Pons (tissue), 1 donor: ENCODE measurements at regions not wholly inside any gene's neighbourhood (a gene's known extent, or its start where the extent isn't known, plus 50 kb on each side); places are given as distances from the start of the nearest gene placed in this dataset.

Experiments used
- DNase-seq: peaks from one replicate; pipeline ENCODE4 v3.0.0-alpha.2; 2016; ENCODE audit warnings: low spot score

- no peak for DNase-seq
Observed at GRCh38 chr5:74376187-74376586, 264.3 kb downstream of the ENC1 start.

GRCh38 chr5:74375271-74375670 lies 265.3 kb downstream of the ENC1 start:
- DNase-seq: no peak

- DNase-seq: no peak
Observed at GRCh38 chr5:74374656-74375055, 265.9 kb downstream of the ENC1 start.

GRCh38 chr5:74373076-74373475 lies 267.5 kb downstream of the ENC1 start:
- DNase-seq: no peak

- no peak for DNase-seq
Observed at GRCh38 chr5:74372502-74373064, 267.9 kb downstream of the ENC1 start.

- no peak for DNase-seq
Observed at GRCh38 chr5:74372051-74372450, 268.5 kb downstream of the ENC1 start.

DNA sequence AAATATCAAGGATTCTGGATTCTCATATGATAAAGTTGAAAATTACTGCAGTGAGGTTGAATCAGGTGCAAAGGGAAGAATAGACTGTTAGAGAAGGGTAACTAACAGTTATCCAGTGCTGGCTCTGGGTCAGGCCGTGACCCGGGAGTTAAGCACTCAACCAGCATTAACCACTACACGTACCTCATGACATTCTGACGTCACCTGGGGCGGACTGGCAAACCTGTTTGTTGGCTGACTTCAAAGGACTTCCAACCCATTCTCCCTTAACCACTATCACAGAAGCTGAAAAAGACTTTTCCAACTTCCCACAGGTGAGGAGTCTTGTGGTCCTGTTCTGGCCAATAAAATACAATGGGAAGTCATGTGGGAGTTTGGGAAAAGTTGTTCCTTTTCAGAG lies 268.9 kb downstream of the ENC1 start:
- DNase-seq: no peak

- DNase-seq: no peak
Observed at GRCh38 chr5:74370168-74370567, 270.4 kb downstream of the ENC1 start.

- DNase-seq: no peak
Observed at GRCh38 chr5:74369173-74369572, 271.4 kb downstream of the ENC1 start.

DNA sequence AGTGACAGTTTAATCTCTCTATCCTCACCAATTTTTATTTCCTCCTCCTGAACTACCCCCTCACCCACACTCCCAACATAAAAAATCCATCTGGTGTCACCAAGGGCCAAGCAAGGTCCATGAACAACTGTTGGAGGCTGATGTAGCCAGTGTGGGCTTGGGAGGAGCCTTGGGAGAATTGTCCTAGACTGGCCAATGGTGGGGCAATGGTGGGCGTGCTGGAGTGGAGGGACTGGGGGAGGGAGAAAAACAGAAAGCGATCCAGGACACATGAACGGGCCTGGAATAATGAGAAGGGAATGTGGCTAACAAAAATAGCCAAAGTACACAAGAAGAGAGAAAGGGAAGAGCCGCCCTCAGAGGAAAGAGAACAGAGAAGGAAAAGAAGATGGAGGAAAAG lies 272.6 kb downstream of the ENC1 start:
- DNase-seq: no peak

DNA sequence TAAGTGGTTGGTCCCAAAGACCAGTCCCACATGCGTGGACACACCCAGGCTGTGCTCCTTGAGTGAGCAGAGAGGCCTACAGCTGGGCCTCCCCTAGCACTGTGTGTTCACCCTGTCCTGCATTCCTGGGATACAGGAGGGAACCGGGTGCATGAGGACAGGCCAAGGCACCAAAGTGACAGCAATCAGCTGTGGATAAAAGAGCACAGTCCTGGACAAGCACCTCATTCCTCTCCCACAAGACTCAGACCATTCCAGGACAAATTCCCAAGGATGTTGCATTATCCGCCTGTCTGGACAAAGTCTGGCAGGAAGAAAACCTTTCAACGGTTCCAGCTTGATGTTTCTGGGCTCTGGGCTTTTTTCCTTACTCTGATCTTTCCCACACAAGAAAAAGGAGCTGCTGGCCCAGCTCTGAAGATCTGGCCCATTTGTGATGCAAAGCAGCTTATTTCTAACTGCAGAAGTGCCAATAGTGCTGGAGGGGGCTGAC lies 273.2 kb downstream of the ENC1 start:
- DNase-seq: no peak

- no peak for DNase-seq
Observed at GRCh38 chr5:74365723-74366122, 274.8 kb downstream of the ENC1 start.

GRCh38 chr5:74364507-74364906 lies 276.0 kb downstream of the ENC1 start:
- DNase-seq: no peak

DNA sequence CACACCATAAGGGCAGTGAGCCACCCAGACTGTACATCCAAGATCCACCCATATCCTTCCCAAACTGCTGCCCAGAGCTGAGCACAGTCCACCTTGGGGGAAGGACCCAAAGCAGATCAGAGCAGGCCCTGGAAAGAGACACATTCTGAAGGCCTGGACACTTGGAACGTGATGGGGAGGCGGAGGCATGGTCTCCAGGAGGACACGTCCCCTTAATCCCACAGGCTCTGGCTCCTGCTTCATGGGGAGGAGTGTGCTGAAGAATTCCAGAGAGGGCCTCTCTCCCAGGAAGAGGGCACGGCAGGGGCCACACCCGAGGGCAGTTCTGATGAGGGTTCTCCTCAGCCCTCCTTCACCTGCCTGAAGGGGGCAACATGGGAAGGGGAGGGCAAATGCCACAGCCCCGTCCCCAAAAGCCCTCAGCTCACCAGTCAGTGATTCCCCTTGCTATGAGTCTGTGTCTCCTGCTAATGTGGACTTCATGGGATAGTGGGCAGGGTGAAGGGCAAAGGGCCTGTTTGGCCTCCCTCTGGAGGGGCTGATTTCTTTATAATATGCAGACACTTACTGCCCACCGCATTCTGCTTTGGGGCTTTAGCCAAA lies 276.8 kb downstream of the ENC1 start:
- no peak for DNase-seq

DNA sequence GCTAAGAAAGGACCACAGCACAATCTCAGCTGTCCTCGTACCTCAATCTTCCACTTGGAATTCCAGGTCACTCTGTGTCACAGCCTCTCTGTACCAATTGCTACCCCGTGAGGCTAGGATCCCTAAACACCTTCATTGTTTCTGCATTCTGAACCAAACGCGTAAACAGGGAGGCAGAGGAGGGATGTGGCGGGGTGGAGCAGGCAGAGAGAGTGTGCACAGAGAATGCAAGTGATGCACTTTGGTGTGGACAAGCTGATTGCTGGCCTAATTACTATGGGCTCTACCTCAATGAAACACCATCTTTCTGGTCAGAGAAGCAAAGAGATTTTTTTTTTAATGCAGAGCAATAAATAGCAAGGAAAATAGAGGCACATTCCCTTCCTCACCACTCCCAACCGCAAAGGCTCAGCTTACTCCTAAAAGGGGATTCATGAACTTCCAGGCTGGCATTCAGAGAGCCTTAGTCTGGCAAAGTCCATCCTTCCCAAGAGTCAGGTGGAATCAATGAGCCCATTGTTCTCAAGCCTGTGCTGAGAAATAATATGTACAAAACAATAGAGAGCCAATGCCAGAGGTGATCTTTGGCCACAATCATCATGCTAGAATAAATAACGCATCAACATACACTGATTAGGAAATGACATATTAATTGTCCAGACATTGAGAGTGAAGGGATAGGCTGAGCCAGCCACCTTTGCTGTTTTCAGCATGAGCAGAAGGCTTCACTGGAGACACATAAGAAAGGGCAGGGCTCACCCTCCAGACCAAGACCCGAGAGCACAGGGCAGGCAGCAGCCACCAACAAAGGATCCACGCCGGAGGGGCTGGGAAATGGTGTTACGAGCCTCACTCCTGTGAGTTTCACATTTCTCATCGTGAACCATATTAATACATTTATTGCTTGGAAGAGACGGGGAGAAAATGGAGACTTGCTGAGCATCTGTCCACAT lies 278.8 kb downstream of the ENC1 start:
- no peak for DNase-seq

DNA sequence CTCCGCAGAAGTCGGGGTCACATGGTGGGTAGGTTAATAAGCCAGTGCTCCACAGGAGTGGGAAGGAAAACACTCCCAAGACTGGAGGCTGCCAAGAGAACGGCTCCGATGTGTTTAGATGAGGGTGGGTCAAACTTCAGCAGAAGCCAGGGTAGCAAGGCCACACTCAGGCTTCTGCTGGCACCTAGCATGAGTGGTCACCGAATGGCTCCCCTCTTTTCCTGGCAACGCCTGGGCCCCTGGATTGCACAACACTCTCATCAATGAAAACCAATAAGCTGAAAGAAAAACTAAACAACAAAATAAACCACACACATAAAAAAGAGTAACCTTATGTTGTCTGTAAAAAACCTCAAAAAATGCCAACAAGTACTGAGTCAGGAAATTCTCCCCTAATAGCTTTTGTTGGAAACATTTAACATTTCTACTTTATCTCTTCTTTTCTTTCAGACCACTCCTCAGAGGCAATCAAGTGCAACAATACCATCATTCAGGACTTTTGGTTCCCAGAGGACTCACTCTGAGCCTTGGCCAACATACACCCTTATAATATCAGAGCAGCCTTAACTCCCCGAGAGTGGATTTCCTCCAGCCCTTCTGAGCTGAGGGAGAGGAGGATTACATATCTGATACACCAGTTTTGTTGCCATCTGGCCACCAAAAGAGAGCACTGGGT lies 279.9 kb downstream of the ENC1 start:
- DNase-seq: no peak

DNA sequence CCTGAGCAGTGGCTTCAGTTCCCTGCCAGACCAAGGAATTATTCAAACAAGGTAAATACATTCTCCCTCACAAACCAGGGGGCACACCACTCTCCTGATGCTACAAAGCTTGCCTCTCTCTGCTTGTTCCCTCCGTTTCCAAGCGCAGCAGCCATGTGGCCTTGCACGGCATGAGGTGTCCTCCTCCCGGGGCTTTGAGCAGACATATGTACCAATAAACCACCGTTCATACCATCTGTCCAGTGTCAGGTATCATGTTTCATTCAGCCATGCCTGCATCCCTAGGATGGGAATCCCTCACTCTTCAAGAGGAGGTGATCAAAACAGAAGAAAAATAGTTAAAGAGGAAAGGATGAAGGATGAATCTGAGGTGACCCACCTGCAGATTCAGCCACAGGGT lies 282.7 kb downstream of the ENC1 start:
- no peak for DNase-seq

- no peak for DNase-seq
Observed at GRCh38 chr5:74356009-74356695, 284.4 kb downstream of the ENC1 start.

GRCh38 chr5:74355041-74355824 lies 285.3 kb downstream of the ENC1 start:
- no peak for DNase-seq

DNA sequence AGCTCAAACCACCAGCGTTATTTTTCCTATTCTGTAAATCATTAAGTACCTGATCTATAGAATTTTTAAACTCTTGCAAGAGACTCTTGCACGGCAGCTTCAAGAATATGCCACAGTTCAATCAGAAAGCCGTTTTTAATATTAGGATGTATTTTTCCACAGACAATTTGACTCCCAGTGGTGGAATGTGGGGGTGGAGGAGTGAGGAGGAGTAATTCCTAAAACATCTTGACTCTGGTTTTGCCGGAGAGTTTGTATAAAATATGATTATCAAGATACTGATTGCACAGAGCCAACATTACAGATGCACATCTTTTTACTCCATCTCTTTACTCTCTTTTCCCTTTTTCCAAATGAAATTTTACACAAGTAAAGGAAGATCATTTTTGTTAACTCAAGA lies 288.3 kb downstream of the ENC1 start:
- no peak for DNase-seq
